Activated CD4-positive, alpha-beta T cell treated with anti-CD3 and anti-CD28 coated beads, Interleukin-2, Interleukin-6, amounts not matched to agents 100 ng/mL and 50 ng/mL, durations not matched to agents 16 hours and 8 hours (primary cell): ENCODE measurements at regions not wholly inside any gene's neighbourhood (a gene's known extent, or its start where the extent isn't known, plus 50 kb on each side); places are given as distances from the start of the nearest gene placed in this dataset.
A peak's percentile ranks its signal among the peaks of the same experiment; 100 is the strongest.
"Not testable (repeated sequence)": the region's sequence is repeated elsewhere in the genome, so short reads cannot be mapped to it uniquely, and the experiment has no call there.

Experiments
- DNase-seq: peaks from one replicate; pipeline ENCODE4 v3.0.0-alpha.2; 2020

- DNase-seq = no peak
Observed at GRCh38 chr4:189124149-189124758, 816.4 kb upstream of the FRG1 start.

GRCh38 chr4:189124791-189125190 lies 815.9 kb upstream of the FRG1 start:
- DNase-seq = no peak

- no peak for DNase-seq
Observed at GRCh38 chr4:189126040-189126439, 814.6 kb upstream of the FRG1 start.

- no peak for DNase-seq
Observed at GRCh38 chr4:189128341-189128740, 812.3 kb upstream of the FRG1 start.

GRCh38 chr4:189129044-189129694 lies 811.5 kb upstream of the FRG1 start:
- no peak for DNase-seq

GRCh38 chr4:189131118-189131517 lies 809.6 kb upstream of the FRG1 start:
- DNase-seq = no peak

GRCh38 chr4:189136462-189136861 lies 804.2 kb upstream of the FRG1 start:
- DNase-seq = no peak

- DNase-seq = no peak
Observed at GRCh38 chr4:189143263-189143952, 797.3 kb upstream of the FRG1 start.

- DNase-seq = no peak
Observed at GRCh38 chr4:189147005-189147929, 793.4 kb upstream of the FRG1 start.

GRCh38 chr4:189155083-189155482 lies 785.6 kb upstream of the FRG1 start:
- DNase-seq = not testable (repeated sequence)

GRCh38 chr4:189162073-189162789 lies 778.4 kb upstream of the FRG1 start:
- DNase-seq = no peak

- DNase-seq = no peak
Observed at GRCh38 chr4:189162888-189163287, 777.8 kb upstream of the FRG1 start.

- no peak for DNase-seq
Observed at GRCh38 chr4:189176002-189176401, 764.7 kb upstream of the FRG1 start.

GRCh38 chr4:189177130-189177529 lies 763.5 kb upstream of the FRG1 start:
- DNase-seq = no peak

- no peak for DNase-seq
Observed at GRCh38 chr4:189178125-189178746, 762.4 kb upstream of the FRG1 start.

- no peak for DNase-seq
Observed at GRCh38 chr4:189185810-189186432, 754.8 kb upstream of the FRG1 start.

GRCh38 chr4:189187531-189188052 lies 753.1 kb upstream of the FRG1 start:
- DNase-seq = no peak

- no peak for DNase-seq
Observed at GRCh38 chr4:189198624-189199023, 742.0 kb upstream of the FRG1 start.

- no peak for DNase-seq
Observed at GRCh38 chr4:189200353-189200752, 740.3 kb upstream of the FRG1 start.

- peak; percentile 59 for DNase-seq
Observed at GRCh38 chr4:189202182-189202868, 738.3 kb upstream of the FRG1 start.

- DNase-seq = peak; percentile 27
Observed at GRCh38 chr4:189202869-189203271, 737.8 kb upstream of the FRG1 start.
